GM21529 (cell line): ENCODE measurements at regions not wholly inside any gene's neighbourhood (a gene's known extent, or its start where the extent isn't known, plus 50 kb on each side); places are given as distances from the start of the nearest gene placed in this dataset.
"Not testable (repeated sequence)": the region's sequence is repeated elsewhere in the genome, so short reads cannot be mapped to it uniquely, and the experiment has no call there.

Source experiments
- ATAC-seq: cut with Tn5 transposase; IDR thresholded peaks from one replicate; pipeline ENCODE4 v1.9.1; 2021; ENCODE audit not compliant: unreplicated experiment

- ATAC-seq, result no peak
Measured at GRCh38 chr6:97450087-97450486, 167.1 kb upstream of the MMS22L start.

GRCh38 chr6:97456070-97456469 is 173.1 kb upstream of the MMS22L start:
- ATAC-seq, result no peak

GRCh38 chr6:97459535-97459934 is 176.5 kb upstream of the MMS22L start:
- ATAC-seq, result no peak

- no peak for ATAC-seq
Measured at GRCh38 chr6:97459986-97460385, 177.0 kb upstream of the MMS22L start.

GRCh38 chr6:97460394-97461080 is 177.5 kb upstream of the MMS22L start:
- ATAC-seq, result no peak

GRCh38 chr6:97461218-97461617 is 178.2 kb upstream of the MMS22L start:
- ATAC-seq, result no peak

- no peak for ATAC-seq
Measured at GRCh38 chr6:97462031-97462430, 179.0 kb upstream of the MMS22L start.

- no peak for ATAC-seq
Measured at GRCh38 chr6:97462938-97463598, 180.1 kb upstream of the MMS22L start.

GRCh38 chr6:97465877-97466561 is 183.0 kb upstream of the MMS22L start:
- ATAC-seq, result no peak

- ATAC-seq, result no peak
Measured at GRCh38 chr6:97468981-97469380, 186.0 kb upstream of the MMS22L start.

GRCh38 chr6:97469451-97469850 is 186.4 kb upstream of the MMS22L start:
- no peak for ATAC-seq

- no peak for ATAC-seq
Measured at GRCh38 chr6:97470322-97470721, 187.3 kb upstream of the MMS22L start.

- ATAC-seq, result no peak
Measured at GRCh38 chr6:97473979-97474378, 191.0 kb upstream of the MMS22L start.

- ATAC-seq, result peak; percentile 99
Measured at GRCh38 chr6:97497713-97498331, 214.8 kb upstream of the MMS22L start.

GRCh38 chr6:97501853-97502252 is 218.8 kb upstream of the MMS22L start:
- no peak for ATAC-seq

GRCh38 chr6:97508646-97509045 is 225.6 kb upstream of the MMS22L start:
- ATAC-seq, result no peak

- ATAC-seq, result not testable (repeated sequence)
Measured at GRCh38 chr6:97513260-97513659, 230.2 kb upstream of the MMS22L start.

- no peak for ATAC-seq
Measured at GRCh38 chr6:97524811-97525210, 241.8 kb upstream of the MMS22L start.

GRCh38 chr6:97535800-97536199 is 252.8 kb upstream of the MMS22L start:
- no peak for ATAC-seq

- ATAC-seq, result no peak
Measured at GRCh38 chr6:97548354-97548753, 265.3 kb upstream of the MMS22L start.

GRCh38 chr6:97557355-97557754 is 274.3 kb upstream of the MMS22L start:
- no peak for ATAC-seq

GRCh38 chr6:97563529-97563928 is 280.5 kb upstream of the MMS22L start:
- no peak for ATAC-seq
